ENCODE measurements at regions not wholly inside any gene's neighbourhood (a gene's known extent, or its start where the extent isn't known, plus 50 kb on each side); places are given as distances from the start of the nearest gene placed in this dataset.

GRCh38 chr2:156691014-156691413 lies 254.8 kb downstream of the GPD2 start:
- no peak for TF ChIP-seq CTCF (IDR thresholded peaks at IDR 0.05)
- no peak for TF ChIP-seq POLR2A (IDR thresholded peaks at IDR 0.05)
- no peaks in the 10 kb centered on the region for H3K36me3 ChIP-seq
- no peak for DNase-seq
- H3K9me3 ChIP-seq: no peaks in the 10 kb centered on the region
- H3K27me3 ChIP-seq: no peaks in the 10 kb centered on the region
- no peak overlapping the region for H3K27ac ChIP-seq
- intact Hi-C loops (cut with DNase I; ENCODE audit: low total_unique reads): no loop called here
- no peak overlapping the region for H3K4me3 ChIP-seq
- no peaks in the 10 kb centered on the region for H3K4me1 ChIP-seq

GRCh38 chr2:156695020-156695419 lies 258.8 kb downstream of the GPD2 start:
- Histone ChIP-seq H3K27me3 (no peaks in the 10 kb centered on the region), H3K9me3 (no peaks in the 10 kb centered on the region), H3K27ac (no peak overlapping the region), H3K4me3 (no peak overlapping the region), H3K36me3 (no peaks in the 10 kb centered on the region), H3K4me1 (no peaks in the 10 kb centered on the region)
- no peak for DNase-seq
- intact Hi-C loops (cut with DNase I; ENCODE audit: low total_unique reads): no loop called here
- TF ChIP-seq POLR2A (IDR thresholded peaks at IDR 0.05) (no peak), CTCF (IDR thresholded peaks at IDR 0.05) (no peak)

GRCh38 chr2:156695595-156695994 lies 259.4 kb downstream of the GPD2 start:
- intact Hi-C loops (cut with DNase I; ENCODE audit: low total_unique reads): no loop called here
- Histone ChIP-seq H3K36me3 (no peaks in the 10 kb centered on the region), H3K9me3 (no peaks in the 10 kb centered on the region), H3K27me3 (no peaks in the 10 kb centered on the region), H3K4me3 (no peak overlapping the region), H3K4me1 (no peaks in the 10 kb centered on the region), H3K27ac (no peak overlapping the region)
- TF ChIP-seq CTCF (IDR thresholded peaks at IDR 0.05) (no peak), POLR2A (IDR thresholded peaks at IDR 0.05) (no peak)
- DNase-seq: no peak

- DNase-seq: no peak
- intact Hi-C loops (cut with DNase I; ENCODE audit: low total_unique reads): no loop called here
- no peaks in the 10 kb centered on the region for H3K36me3 ChIP-seq
- no peaks in the 10 kb centered on the region for H3K4me1 ChIP-seq
- H3K9me3 ChIP-seq: no peaks in the 10 kb centered on the region
- no peak overlapping the region for H3K4me3 ChIP-seq
- no peak overlapping the region for H3K27ac ChIP-seq
- H3K27me3 ChIP-seq: no peaks in the 10 kb centered on the region
- TF ChIP-seq CTCF (IDR thresholded peaks at IDR 0.05) (no peak), POLR2A (IDR thresholded peaks at IDR 0.05) (no peak)
Observed at GRCh38 chr2:156697906-156698305, 261.7 kb downstream of the GPD2 start.

- Histone ChIP-seq H3K27ac (no peak overlapping the region), H3K9me3 (no peaks in the 10 kb centered on the region), H3K4me3 (no peak overlapping the region), H3K36me3 (no peaks in the 10 kb centered on the region), H3K27me3 (no peaks in the 10 kb centered on the region), H3K4me1 (no peaks in the 10 kb centered on the region)
- intact Hi-C loops (cut with DNase I; ENCODE audit: low total_unique reads): no loop called here
- no peak for DNase-seq
- no peak for TF ChIP-seq CTCF (IDR thresholded peaks at IDR 0.05)
- no peak for TF ChIP-seq POLR2A (IDR thresholded peaks at IDR 0.05)
Observed at GRCh38 chr2:156700681-156701080, 264.5 kb downstream of the GPD2 start.

Measured in uterus (tissue), 3 donors.